ENCODE measurements at regions not wholly inside any gene's neighbourhood (a gene's known extent, or its start where the extent isn't known, plus 50 kb on each side); places are given as distances from the start of the nearest gene placed in this dataset.
"Not testable (repeated sequence)": the region's sequence is repeated elsewhere in the genome, so short reads cannot be mapped to it uniquely, and the experiment has no call there.

GRCh38 chr17:27181379-27181925 lies 112.5 kb upstream of the WSB1 start:
- TF ChIP-seq, protein P1, sequence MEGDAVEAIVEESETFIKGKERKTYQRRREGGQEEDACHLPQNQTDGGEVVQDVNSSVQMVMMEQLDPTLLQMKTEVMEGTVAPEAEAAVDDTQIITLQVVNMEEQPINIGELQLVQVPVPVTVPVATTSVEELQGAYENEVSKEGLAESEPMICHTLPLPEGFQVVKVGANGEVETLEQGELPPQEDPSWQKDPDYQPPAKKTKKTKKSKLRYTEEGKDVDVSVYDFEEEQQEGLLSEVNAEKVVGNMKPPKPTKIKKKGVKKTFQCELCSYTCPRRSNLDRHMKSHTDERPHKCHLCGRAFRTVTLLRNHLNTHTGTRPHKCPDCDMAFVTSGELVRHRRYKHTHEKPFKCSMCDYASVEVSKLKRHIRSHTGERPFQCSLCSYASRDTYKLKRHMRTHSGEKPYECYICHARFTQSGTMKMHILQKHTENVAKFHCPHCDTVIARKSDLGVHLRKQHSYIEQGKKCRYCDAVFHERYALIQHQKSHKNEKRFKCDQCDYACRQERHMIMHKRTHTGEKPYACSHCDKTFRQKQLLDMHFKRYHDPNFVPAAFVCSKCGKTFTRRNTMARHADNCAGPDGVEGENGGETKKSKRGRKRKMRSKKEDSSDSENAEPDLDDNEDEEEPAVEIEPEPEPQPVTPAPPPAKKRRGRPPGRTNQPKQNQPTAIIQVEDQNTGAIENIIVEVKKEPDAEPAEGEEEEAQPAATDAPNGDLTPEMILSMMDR (IDR thresholded peaks at IDR 0.05), result not testable (repeated sequence)
- TF ChIP-seq POLR2A (IDR thresholded peaks at IDR 0.05), result not testable (repeated sequence)

All from upper lobe of left lung (tissue), 4 donors.